T1000 (cell line): ENCODE measurements at regions not wholly inside any gene's neighbourhood (a gene's known extent, or its start where the extent isn't known, plus 50 kb on each side); places are given as distances from the start of the nearest gene placed in this dataset.
"Not testable (repeated sequence)": the region's sequence is repeated elsewhere in the genome, so short reads cannot be mapped to it uniquely, and the experiment has no call there.

Experiments used
- DNase-seq: peaks from one replicate; lab custom pipeline; 2025; ENCODE audit warnings: mixed read lengths; lab: John Stamatoyannopoulos, UW

- no peak for DNase-seq
Observed at GRCh38 chr3:169029674-169030285, 633.7 kb downstream of the MECOM start.

GRCh38 chr3:169028716-169029115 is 634.8 kb downstream of the MECOM start:
- no peak for DNase-seq

GRCh38 chr3:169026543-169027182 is 636.8 kb downstream of the MECOM start:
- DNase-seq: no peak

- no peak for DNase-seq
Observed at GRCh38 chr3:169022457-169022856, 641.1 kb downstream of the MECOM start.

- no peak for DNase-seq
Observed at GRCh38 chr3:169020371-169020770, 643.1 kb downstream of the MECOM start.

GRCh38 chr3:169009453-169009852 is 654.1 kb downstream of the MECOM start:
- DNase-seq: no peak

GRCh38 chr3:169008776-169009358 is 654.6 kb downstream of the MECOM start:
- no peak for DNase-seq

GRCh38 chr3:169007145-169007544 is 656.4 kb downstream of the MECOM start:
- DNase-seq: no peak

- not testable (repeated sequence) for DNase-seq
Observed at GRCh38 chr3:169006398-169006797, 657.1 kb downstream of the MECOM start.

- no peak for DNase-seq
Observed at GRCh38 chr3:169002689-169003088, 660.8 kb downstream of the MECOM start.

- no peak for DNase-seq
Observed at GRCh38 chr3:168998792-168999191, 664.7 kb downstream of the MECOM start.

- no peak for DNase-seq
Observed at GRCh38 chr3:168997488-168997887, 666.0 kb downstream of the MECOM start.

- DNase-seq: no peak
Observed at GRCh38 chr3:168996622-168997021, 666.9 kb downstream of the MECOM start.

- no peak for DNase-seq
Observed at GRCh38 chr3:168995129-168995528, 668.4 kb downstream of the MECOM start.

GRCh38 chr3:168991803-168992202 is 671.7 kb downstream of the MECOM start:
- DNase-seq: no peak

GRCh38 chr3:168990621-168991020 is 672.9 kb downstream of the MECOM start:
- no peak for DNase-seq

GRCh38 chr3:168990134-168990533 is 673.4 kb downstream of the MECOM start:
- DNase-seq: no peak

GRCh38 chr3:168989396-168989795 is 674.1 kb downstream of the MECOM start:
- DNase-seq: no peak

GRCh38 chr3:168988853-168989252 is 674.7 kb downstream of the MECOM start:
- no peak for DNase-seq

- DNase-seq: no peak
Observed at GRCh38 chr3:168984872-168985271, 678.6 kb downstream of the MECOM start.

- no peak for DNase-seq
Observed at GRCh38 chr3:168983046-168983445, 680.5 kb downstream of the MECOM start.

GRCh38 chr3:168981396-168981795 is 682.1 kb downstream of the MECOM start:
- no peak for DNase-seq

- DNase-seq: no peak
Observed at GRCh38 chr3:168977716-168978374, 685.7 kb downstream of the MECOM start.
